ENCODE measurements at regions not wholly inside any gene's neighbourhood (a gene's known extent, or its start where the extent isn't known, plus 50 kb on each side); places are given as distances from the start of the nearest gene placed in this dataset.

GRCh38 chr1:55579332-55580001 lies 364.3 kb upstream of the USP24 start:
- DNase-seq (ENCODE audit: low read depth): no peak

- DNase-seq (ENCODE audit: low read depth): no peak
Observed at GRCh38 chr1:55578646-55579045, 363.5 kb upstream of the USP24 start.

- no peak for DNase-seq (ENCODE audit: low read depth)
Observed at GRCh38 chr1:55575571-55576279, 360.6 kb upstream of the USP24 start.

GRCh38 chr1:55574691-55575225 lies 359.6 kb upstream of the USP24 start:
- DNase-seq (ENCODE audit: low read depth): no peak

- DNase-seq (ENCODE audit: low read depth): peak; percentile 85
Observed at GRCh38 chr1:55572878-55573734, 357.9 kb upstream of the USP24 start.

GRCh38 chr1:55571767-55572166 lies 356.6 kb upstream of the USP24 start:
- no peak for DNase-seq (ENCODE audit: low read depth)

GRCh38 chr1:55569417-55569816 lies 354.3 kb upstream of the USP24 start:
- no peak for DNase-seq (ENCODE audit: low read depth)

GRCh38 chr1:55568732-55569131 lies 353.6 kb upstream of the USP24 start:
- no peak for DNase-seq (ENCODE audit: low read depth)

- DNase-seq (ENCODE audit: low read depth): no peak
Observed at GRCh38 chr1:55560266-55560665, 345.1 kb upstream of the USP24 start.

GRCh38 chr1:55559842-55560241 lies 344.7 kb upstream of the USP24 start:
- no peak for DNase-seq (ENCODE audit: low read depth)

GRCh38 chr1:55559161-55559611 lies 344.0 kb upstream of the USP24 start:
- DNase-seq (ENCODE audit: low read depth): peak; percentile 51

- DNase-seq (ENCODE audit: low read depth): no peak
Observed at GRCh38 chr1:55558515-55558914, 343.4 kb upstream of the USP24 start.

- no peak for DNase-seq (ENCODE audit: low read depth)
Observed at GRCh38 chr1:55555956-55556725, 341.0 kb upstream of the USP24 start.

- no peak for DNase-seq (ENCODE audit: low read depth)
Observed at GRCh38 chr1:55554611-55555010, 339.4 kb upstream of the USP24 start.

GRCh38 chr1:55552636-55553035 lies 337.5 kb upstream of the USP24 start:
- DNase-seq (ENCODE audit: low read depth): no peak

GRCh38 chr1:55547405-55547804 lies 332.2 kb upstream of the USP24 start:
- no peak for DNase-seq (ENCODE audit: low read depth)

GRCh38 chr1:55546553-55546952 lies 331.4 kb upstream of the USP24 start:
- DNase-seq (ENCODE audit: low read depth): no peak

- no peak for DNase-seq (ENCODE audit: low read depth)
Observed at GRCh38 chr1:55544826-55545225, 329.7 kb upstream of the USP24 start.

- DNase-seq (ENCODE audit: low read depth): peak; percentile 22
Observed at GRCh38 chr1:55542901-55543504, 327.8 kb upstream of the USP24 start.

- no peak for DNase-seq (ENCODE audit: low read depth)
Observed at GRCh38 chr1:55541296-55541695, 326.1 kb upstream of the USP24 start.

Measured in ELR (cell line).